GM12878 (cell line): ENCODE measurements at regions not wholly inside any gene's neighbourhood (a gene's known extent, or its start where the extent isn't known, plus 50 kb on each side); places are given as distances from the start of the nearest gene placed in this dataset.

Source experiments
- ATAC-seq: fragments of 200-7000 bp; cut with Tn5 transposase; 3 replicates; pipeline ENCODE4 v1.9.1; 2020; ENCODE audit warnings: mild to moderate bottlenecking, moderate library complexity
- BruUV-seq: library from RNA; stranded (reverse); fragments of 400-500 nt; replicated peaks from 2 replicates; lab custom pipeline; 2021; lab: Mats Ljungman, UMichigan
- CTCF ChIA-PET: fragments of 300-600 bp; sonication (Branson Sonifier 250); formaldehyde crosslinking; extraction: SDS; loops from one replicate; lab custom pipeline; 2021; ENCODE audit warnings: inconsistent platforms; lab: Yijun Ruan, JAX
- POLR2A ChIA-PET: fragments of 350-600 bp; formaldehyde crosslinking; extraction: SDS; loops from one replicate; lab custom pipeline; 2021; ENCODE audit warnings: inconsistent platforms; lab: Charles Lee
- RAD21 ChIA-PET: fragments of 300-600 bp; sonication (Branson Sonifier 250); formaldehyde crosslinking; loops from one replicate; lab custom pipeline; 2023; ENCODE audit warnings: antibody characterized with exemption; ENCODE audit not compliant: unreplicated experiment; lab: Charles Lee
- SMC1A ChIA-PET: fragments of 300-600 bp; sonication (Branson Sonifier 250); formaldehyde crosslinking; loops from one replicate; lab custom pipeline; 2023; ENCODE audit not compliant: unreplicated experiment, uncharacterized antibody; lab: Charles Lee
- DNase-seq: peaks from one replicate; pipeline ENCODE4 v3.0.0-alpha.2; 2011; ENCODE audit warnings: low read depth, low spot score
- FAIRE-seq: peaks from 3 replicates; lab custom pipeline; 2011; peaks lifted over from hg19 to GRCh38; lab: Jason Lieb, UNC
- H2AFZ ChIP-seq: 2 replicates; pipeline ENCODE4 v1.6.0; 2011; ENCODE audit warnings: low read depth, low read length, control low read depth; ENCODE audit not compliant: control insufficient read depth
- H3K27ac ChIP-seq: 2 replicates; pipeline ENCODE4 v1.5.1; 2011; ENCODE audit warnings: control low read depth; ENCODE audit not compliant: control insufficient read depth, insufficient read depth
- H3K27me3 ChIP-seq, 2 experiments: replicated peaks in 1 of 2; 2 replicates each; pipeline versions ENCODE4 v1.6.0 to v1.6.1; 2011; ENCODE audit warnings: low read length in 1 of 2; ENCODE audit not compliant: control insufficient read depth in 2 of 2, insufficient read depth in 2 of 2
- H3K36me3 ChIP-seq, 2 experiments: 2 replicates each; pipeline ENCODE4 v1.5.1; 2011; ENCODE audit warnings: low read length in 1 of 2; ENCODE audit not compliant: control insufficient read depth in 2 of 2, insufficient read depth in 2 of 2
- H3K4me1 ChIP-seq: 2 replicates; pipeline ENCODE4 v1.6.1; 2011; ENCODE audit warnings: mild to moderate bottlenecking, low read length, moderate library complexity, mixed read lengths; ENCODE audit not compliant: control insufficient read depth, insufficient read depth
- H3K4me2 ChIP-seq: 2 replicates; pipeline ENCODE4 v1.6.0; 2011; ENCODE audit warnings: control low read depth; ENCODE audit not compliant: control insufficient read depth, insufficient read depth
- H3K4me3 ChIP-seq: fragments of 200-600 bp; sonication (generic); 2 replicates; pipeline ENCODE4 v1.5.1; 2016
- H3K79me2 ChIP-seq: 2 replicates; pipeline ENCODE4 v1.6.0; 2011; ENCODE audit warnings: low read length; ENCODE audit not compliant: control insufficient read depth, insufficient read depth
- H3K9ac ChIP-seq: 2 replicates; pipeline ENCODE4 v1.8.0; 2011; ENCODE audit warnings: low read length, control low read depth, mixed read lengths; ENCODE audit not compliant: control insufficient read depth, insufficient read depth
- H3K9me3 ChIP-seq: replicated peaks from 3 replicates; pipeline ENCODE4 v1.5.1; 2011; ENCODE audit warnings: mild to moderate bottlenecking, low read length; ENCODE audit not compliant: control insufficient read depth, insufficient read depth
- H4K20me1 ChIP-seq: 2 replicates; pipeline ENCODE4 v1.6.0; 2011; ENCODE audit not compliant: control insufficient read depth, insufficient read depth
- BRCA1 ChIP-seq: IDR thresholded peaks from 2 replicates; pipeline ENCODE4 v1.6.1; 2011; ENCODE audit warnings: low read depth, low read length, improper control_type of control experiment
- CREM ChIP-seq: IDR thresholded peaks from 2 replicates; pipeline ENCODE4 v1.6.1; 2014; ENCODE audit warnings: antibody characterized with exemption, low read depth
- ETV6 ChIP-seq, 2 experiments: fragments of 450-650 bp in 1 of 2; IDR thresholded peaks in 1 of 2; conservative IDR thresholded peaks in 1 of 2; 2 replicates each; pipeline ENCODE4 v1.6.1; 2014; ENCODE audit warnings: antibody characterized with exemption in 1 of 2, borderline replicate concordance in 1 of 2, low read depth in 1 of 2, mild to moderate bottlenecking in 1 of 2, moderate library complexity in 1 of 2
- HDGF ChIP-seq: fragments of 450-650 bp; IDR thresholded peaks from 2 replicates; pipeline ENCODE4 v1.6.1; 2016; ENCODE audit warnings: antibody characterized with exemption
- IKZF1 ChIP-seq: fragments of 450-650 bp; conservative IDR thresholded peaks from 2 replicates; pipeline ENCODE4 v1.6.1; 2017; ENCODE audit warnings: antibody characterized with exemption, mild to moderate bottlenecking
- MYB ChIP-seq: fragments of 150-350 bp; IDR thresholded peaks from 2 replicates; pipeline ENCODE4 v1.6.1; 2014; ENCODE audit warnings: mild to moderate bottlenecking, low read depth, low read length, borderline replicate concordance
- NFXL1 ChIP-seq: fragments of 450-650 bp; IDR thresholded peaks from 2 replicates; pipeline ENCODE4 v1.6.1; 2017; ENCODE audit warnings: antibody characterized with exemption, mild to moderate bottlenecking, borderline replicate concordance
- POU2F2 ChIP-seq: IDR thresholded peaks from 3 replicates; pipeline ENCODE4 v1.6.1; 2011; ENCODE audit warnings: low read depth, mild to moderate bottlenecking, low read length, borderline replicate concordance
- TAF1 ChIP-seq: IDR thresholded peaks from 2 replicates; pipeline ENCODE4 v1.6.1; 2011; ENCODE audit warnings: mild to moderate bottlenecking, low read depth, low read length, borderline replicate concordance
- YY1 ChIP-seq: IDR thresholded peaks from 2 replicates; pipeline ENCODE4 v1.6.1; 2011; ENCODE audit warnings: low read depth, mild to moderate bottlenecking, low read length
- ZBED1 ChIP-seq: IDR thresholded peaks from 2 replicates; pipeline ENCODE4 v1.6.1; 2016; ENCODE audit warnings: borderline replicate concordance
- ZNF24 ChIP-seq: fragments of 450-650 bp; IDR thresholded peaks from 2 replicates; pipeline ENCODE4 v1.6.1; 2017; ENCODE audit warnings: antibody characterized with exemption, mild to moderate bottlenecking
- ZNF622 ChIP-seq: fragments of 450-650 bp; IDR thresholded peaks from 2 replicates; pipeline ENCODE4 v1.6.1; 2017; ENCODE audit warnings: mild to moderate bottlenecking, inconsistent platforms
- WGBS: methylation state at CpG from one replicate; pipeline ENCODE4 v1.1.6; 2016; ENCODE audit warnings: low lambda C conversion rate; ENCODE audit not compliant: insufficient replicate concordance, insufficient coverage; ENCODE audit errors: missing lambda C conversion rate; 5-methylcytosine and 5-hydroxymethylcytosine counted together
- in situ Hi-C: fragments of 300-500 bp; cut with MboI; formaldehyde crosslinking; loops from 9 replicates; pipeline ENCODE4 v1.14.3; 2018; ENCODE audit warnings: mixed read lengths
- intact Hi-C: fragments of 100-400 bp; cut with micrococcal nuclease; formaldehyde crosslinking; loops from one replicate; pipeline ENCODE4 v1.14.2; 2022; ENCODE audit not compliant: unreplicated experiment
- TF ChIP-seq, protein P1 (sequence below): fragments of 450-650 bp; IDR thresholded peaks from 2 replicates; pipeline ENCODE4 v1.6.1; 2017; ENCODE audit warnings: mild to moderate bottlenecking, moderate library complexity
- TF ChIP-seq, protein P2 (sequence below): IDR thresholded peaks from 2 replicates; pipeline ENCODE4 v1.6.1; 2011; ENCODE audit warnings: borderline replicate concordance, low read depth, mild to moderate bottlenecking, moderate library complexity, low read length; ENCODE audit not compliant: insufficient read depth, poor library complexity, severe bottlenecking
- TF ChIP-seq, protein P3 (sequence below): IDR thresholded peaks from 2 replicates; pipeline ENCODE4 v1.6.1; 2011; ENCODE audit warnings: low read depth, low read length, improper control_type of control experiment, borderline replicate concordance

DNA sequence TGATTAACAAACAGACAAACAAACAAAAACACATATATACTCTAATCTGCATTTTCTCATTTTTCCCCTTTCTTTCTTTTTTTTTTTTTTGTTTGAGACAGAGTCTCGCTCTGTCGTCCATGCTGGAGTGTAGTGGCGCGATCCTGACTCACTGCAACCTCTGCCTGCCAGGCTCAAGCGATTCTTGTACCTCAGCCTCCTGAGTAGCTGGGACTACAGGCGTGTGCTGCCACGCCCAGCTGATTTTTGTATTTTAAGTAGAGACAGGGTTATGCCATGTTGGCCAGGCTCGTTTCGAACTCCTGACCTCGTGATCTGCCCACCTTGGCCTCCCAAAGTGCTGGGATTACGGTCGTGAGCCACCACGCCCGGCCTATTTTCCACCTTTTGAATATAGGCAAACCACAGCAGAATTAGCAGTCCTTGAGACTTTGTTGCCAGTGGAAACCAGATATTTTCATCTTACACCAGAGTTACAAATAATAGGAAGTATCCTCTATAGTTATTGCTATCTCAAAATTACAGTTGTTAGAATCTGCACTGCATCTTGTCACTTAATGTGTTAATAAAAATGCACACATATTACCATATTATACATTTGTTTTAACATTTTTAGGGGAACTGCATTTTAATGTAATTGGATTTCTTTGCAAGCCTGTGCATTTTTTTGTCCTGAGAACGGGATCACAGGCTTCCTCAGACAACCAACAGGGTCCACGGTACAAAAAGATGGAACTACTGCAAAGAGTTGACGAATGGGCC lies 208.2 kb upstream of the ZNF217 start:
- ChIA-PET POLR2A (no interaction called here), RAD21 (no interaction called here), SMC1A (no interaction called here), CTCF (interaction anchor here (1.4 kb wide), 2 partner anchors 8 to 222 kb away, joined by 3 to 5 read pairs; no protein-coding TSS in a partner anchor)
- 74% methylated on average over 17 of the region's 17 CpGs for WGBS
- Histone ChIP-seq H2AFZ (no peak overlapping the region), H3K4me2 (no peak overlapping the region), H3K79me2 (no peaks in the 10 kb centered on the region), H3K27me3 (no peaks in the 10 kb centered on the region), H3K36me3 (no peaks in the 10 kb centered on the region), H4K20me1 (no peaks in the 10 kb centered on the region), H3K4me3 (no peak overlapping the region), H3K4me1 (no peaks in the 10 kb centered on the region), H3K27ac (no peak overlapping the region), H3K9me3 (no peaks in the 10 kb centered on the region), H3K9ac (no peak overlapping the region)
- DNase-seq (no peak), FAIRE-seq (no peak), ATAC-seq (no peak)
- intact Hi-C loops (no loop called here), in situ Hi-C loops (no loop called here)
- TF ChIP-seq HDGF (no peak), ETV6 (conservative IDR thresholded peaks at IDR 0.05 in 1 of 2, IDR thresholded peaks at IDR 0.05 in 1 of 2; ENCODE audit: borderline replicate concordance in 1 of 2, low read depth in 1 of 2) (peak in 1 of 2 experiments; percentile 85; a peak in 2 of 4 replicates), BRCA1 (no peak), IKZF1 (no peak), ZNF24 (no peak), YY1 (no peak), NFXL1 (peak; percentile 39), TAF1 (no peak), MYB (no peak), ZBED1 (no peak), ZNF622 (no peak), POU2F2 (no peak), CREM (no peak)
- TF ChIP-seq, protein P1, sequence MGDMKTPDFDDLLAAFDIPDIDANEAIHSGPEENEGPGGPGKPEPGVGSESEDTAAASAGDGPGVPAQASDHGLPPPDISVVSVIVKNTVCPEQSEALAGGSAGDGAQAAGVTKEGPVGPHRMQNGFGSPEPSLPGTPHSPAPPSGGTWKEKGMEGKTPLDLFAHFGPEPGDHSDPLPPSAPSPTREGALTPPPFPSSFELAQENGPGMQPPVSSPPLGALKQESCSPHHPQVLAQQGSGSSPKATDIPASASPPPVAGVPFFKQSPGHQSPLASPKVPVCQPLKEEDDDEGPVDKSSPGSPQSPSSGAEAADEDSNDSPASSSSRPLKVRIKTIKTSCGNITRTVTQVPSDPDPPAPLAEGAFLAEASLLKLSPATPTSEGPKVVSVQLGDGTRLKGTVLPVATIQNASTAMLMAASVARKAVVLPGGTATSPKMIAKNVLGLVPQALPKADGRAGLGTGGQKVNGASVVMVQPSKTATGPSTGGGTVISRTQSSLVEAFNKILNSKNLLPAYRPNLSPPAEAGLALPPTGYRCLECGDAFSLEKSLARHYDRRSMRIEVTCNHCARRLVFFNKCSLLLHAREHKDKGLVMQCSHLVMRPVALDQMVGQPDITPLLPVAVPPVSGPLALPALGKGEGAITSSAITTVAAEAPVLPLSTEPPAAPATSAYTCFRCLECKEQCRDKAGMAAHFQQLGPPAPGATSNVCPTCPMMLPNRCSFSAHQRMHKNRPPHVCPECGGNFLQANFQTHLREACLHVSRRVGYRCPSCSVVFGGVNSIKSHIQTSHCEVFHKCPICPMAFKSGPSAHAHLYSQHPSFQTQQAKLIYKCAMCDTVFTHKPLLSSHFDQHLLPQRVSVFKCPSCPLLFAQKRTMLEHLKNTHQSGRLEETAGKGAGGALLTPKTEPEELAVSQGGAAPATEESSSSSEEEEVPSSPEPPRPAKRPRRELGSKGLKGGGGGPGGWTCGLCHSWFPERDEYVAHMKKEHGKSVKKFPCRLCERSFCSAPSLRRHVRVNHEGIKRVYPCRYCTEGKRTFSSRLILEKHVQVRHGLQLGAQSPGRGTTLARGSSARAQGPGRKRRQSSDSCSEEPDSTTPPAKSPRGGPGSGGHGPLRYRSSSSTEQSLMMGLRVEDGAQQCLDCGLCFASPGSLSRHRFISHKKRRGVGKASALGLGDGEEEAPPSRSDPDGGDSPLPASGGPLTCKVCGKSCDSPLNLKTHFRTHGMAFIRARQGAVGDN = no peak
- TF ChIP-seq, protein P2, sequence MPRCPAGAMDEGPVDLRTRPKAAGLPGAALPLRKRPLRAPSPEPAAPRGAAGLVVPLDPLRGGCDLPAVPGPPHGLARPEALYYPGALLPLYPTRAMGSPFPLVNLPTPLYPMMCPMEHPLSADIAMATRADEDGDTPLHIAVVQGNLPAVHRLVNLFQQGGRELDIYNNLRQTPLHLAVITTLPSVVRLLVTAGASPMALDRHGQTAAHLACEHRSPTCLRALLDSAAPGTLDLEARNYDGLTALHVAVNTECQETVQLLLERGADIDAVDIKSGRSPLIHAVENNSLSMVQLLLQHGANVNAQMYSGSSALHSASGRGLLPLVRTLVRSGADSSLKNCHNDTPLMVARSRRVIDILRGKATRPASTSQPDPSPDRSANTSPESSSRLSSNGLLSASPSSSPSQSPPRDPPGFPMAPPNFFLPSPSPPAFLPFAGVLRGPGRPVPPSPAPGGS = no peak
- TF ChIP-seq, protein P3, sequence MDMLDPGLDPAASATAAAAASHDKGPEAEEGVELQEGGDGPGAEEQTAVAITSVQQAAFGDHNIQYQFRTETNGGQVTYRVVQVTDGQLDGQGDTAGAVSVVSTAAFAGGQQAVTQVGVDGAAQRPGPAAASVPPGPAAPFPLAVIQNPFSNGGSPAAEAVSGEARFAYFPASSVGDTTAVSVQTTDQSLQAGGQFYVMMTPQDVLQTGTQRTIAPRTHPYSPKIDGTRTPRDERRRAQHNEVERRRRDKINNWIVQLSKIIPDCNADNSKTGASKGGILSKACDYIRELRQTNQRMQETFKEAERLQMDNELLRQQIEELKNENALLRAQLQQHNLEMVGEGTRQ = no peak
- no TSS peak for BruUV-seq
